GM20431 (cell line): ENCODE measurements at regions not wholly inside any gene's neighbourhood (a gene's known extent, or its start where the extent isn't known, plus 50 kb on each side); places are given as distances from the start of the nearest gene placed in this dataset.
"Not testable (repeated sequence)": the region's sequence is repeated elsewhere in the genome, so short reads cannot be mapped to it uniquely, and the experiment has no call there.

Source experiments
- in situ Hi-C: fragments of 300-500 bp; cut with MseI, MboI; formaldehyde crosslinking; loops from one replicate; pipeline ENCODE4 v1.15.0; 2020; ENCODE audit warnings: low sequenced_read_pairs; ENCODE audit not compliant: unreplicated experiment

DNA sequence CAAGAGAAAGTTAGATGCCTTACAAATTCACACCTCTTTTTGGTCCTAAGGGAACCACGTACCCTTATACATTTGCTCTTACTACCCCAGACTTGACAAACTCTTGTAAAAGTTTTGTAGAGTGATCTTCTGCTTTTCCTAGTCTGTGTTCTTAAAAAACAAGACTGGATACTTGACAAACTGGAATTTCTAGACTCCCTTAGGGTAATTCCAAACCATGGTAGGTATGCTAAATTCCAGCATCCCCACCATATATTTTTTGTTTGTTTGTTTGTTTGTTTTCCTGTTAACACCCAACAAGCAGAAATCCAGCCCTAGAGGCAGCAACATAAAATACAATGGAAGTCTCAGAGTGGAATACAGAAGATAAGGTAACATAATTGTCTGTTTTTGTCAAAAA is 280.7 kb upstream of the NR2F2 start:
- in situ Hi-C loops: no loop called here

DNA sequence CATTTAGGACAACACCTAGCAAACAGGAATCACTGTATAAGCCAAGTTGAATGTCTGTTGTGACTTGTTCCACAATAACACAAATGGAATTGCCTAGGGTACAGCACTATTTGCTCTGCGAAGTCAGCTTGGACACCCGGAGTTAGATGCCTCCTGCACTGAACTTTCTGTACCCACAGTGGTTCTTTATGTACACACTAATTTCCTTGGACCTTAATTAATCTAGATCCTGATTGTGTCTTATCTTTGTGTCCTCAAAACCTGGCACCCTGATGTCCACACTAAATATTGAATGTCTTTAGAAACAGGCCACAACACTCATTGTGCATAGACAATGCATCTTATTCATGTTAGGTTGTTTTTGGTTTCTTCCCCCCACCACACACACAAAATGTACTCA is 278.9 kb upstream of the NR2F2 start:
- in situ Hi-C loops: no loop called here

DNA sequence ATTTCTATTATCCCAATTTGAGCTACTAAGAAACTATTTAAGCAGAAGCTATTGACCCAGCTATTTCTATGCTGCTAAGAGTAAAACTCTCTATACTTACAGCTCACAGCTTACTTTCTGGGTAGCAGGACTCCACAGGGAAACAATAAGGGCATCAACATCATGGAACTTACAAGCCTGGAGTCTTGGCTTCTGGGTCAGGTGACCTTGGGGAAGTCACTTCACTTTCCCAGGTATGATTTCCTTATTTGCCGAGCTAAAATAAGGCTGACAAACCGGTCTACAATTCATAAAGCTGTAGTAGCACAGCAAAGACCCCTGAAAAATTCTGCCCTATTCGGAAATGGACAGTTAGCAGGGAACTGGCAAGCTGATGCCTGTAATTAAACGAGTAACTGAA is 278.3 kb upstream of the NR2F2 start:
- in situ Hi-C loops: no loop called here

DNA sequence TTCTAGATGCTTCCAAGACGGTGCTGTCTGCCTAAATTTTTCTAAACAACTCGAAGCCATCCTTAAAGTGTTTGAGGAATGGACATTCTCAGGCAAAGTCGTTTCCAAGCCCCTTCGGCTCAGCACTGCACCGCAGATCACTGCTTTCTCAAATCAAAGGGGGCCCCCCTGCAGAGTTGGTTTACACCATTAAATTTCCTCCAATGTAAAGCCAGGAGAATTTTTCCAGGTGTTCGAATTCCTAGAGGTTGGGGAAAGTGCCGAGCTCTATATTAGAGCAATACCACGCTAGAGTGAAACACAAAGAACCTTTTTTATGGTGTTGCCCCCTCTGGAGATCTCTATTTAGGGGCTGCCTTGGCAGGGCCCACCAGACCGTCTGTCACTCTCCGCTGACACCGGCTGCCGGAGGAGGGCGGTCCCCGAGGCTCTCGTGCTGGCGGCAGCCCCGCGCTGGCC is 277.9 kb upstream of the NR2F2 start:
- in situ Hi-C loops: no loop called here

DNA sequence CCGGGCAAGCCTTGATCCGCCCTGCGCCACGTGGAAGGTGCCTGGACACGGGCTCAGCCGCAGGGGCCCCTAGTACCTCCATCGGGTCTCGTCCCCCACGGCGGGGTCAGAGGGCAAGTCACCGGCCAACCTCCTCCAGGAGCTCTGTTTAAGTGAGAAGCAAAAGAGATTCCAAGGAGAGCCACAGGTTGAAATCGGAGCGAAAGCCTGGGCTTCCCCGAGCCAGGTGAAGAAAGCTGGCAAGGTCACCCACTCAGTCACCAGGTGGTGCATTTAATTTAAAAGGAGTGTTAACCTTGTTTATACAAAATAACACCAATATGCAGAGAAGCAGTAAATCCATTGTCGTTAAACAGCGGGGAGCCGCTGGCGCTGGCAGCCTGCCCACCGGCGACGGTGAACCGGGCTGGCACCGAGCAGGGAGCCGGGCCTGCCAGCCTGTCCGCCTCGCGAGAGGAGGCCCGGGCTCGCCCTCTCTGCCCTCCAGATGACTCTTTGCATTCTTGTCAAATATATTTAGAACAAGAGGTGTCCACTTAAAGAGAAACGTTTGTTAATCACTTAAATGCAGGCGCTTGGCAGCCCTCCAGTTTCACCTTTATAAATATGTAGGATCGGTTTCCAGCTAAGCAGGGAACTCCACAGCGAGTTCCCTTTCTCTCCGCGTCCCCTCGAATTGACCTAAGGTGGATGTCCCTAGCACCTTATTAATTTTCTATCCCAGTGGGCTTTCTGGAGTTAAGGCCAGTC is 277.3 kb upstream of the NR2F2 start:
- in situ Hi-C loops: no loop called here

DNA sequence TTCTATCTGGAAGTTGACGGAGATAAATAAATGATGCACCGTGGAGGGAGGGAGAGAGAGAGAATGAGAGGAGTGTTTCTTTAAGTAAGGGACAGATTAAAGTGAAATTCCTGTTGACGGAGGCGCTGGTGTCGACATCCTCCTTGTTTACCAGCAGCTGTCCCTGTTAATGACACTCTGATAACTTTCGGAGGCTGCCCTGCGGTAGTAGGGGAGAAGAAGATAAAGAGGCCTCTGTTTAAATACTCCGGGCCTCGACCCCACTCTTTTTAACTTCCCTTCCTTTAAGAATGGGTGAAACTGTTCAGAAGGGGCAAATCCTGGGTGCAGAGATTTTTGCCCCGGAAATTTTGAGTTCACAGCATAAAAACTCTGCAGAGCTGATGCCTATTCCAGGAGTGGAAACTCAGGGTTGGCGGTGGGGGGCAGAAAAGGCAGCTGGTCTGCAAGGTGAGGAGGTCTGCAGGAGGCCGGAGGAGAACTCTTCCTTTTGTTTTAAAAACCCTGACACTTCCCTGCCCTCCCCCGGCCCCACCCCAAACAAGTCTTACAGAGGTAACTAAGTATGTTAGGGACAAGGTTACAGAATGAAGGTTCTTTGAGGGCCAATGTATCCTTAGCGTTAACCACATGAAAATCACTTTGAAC is 276.6 kb upstream of the NR2F2 start:
- in situ Hi-C loops: no loop called here

DNA sequence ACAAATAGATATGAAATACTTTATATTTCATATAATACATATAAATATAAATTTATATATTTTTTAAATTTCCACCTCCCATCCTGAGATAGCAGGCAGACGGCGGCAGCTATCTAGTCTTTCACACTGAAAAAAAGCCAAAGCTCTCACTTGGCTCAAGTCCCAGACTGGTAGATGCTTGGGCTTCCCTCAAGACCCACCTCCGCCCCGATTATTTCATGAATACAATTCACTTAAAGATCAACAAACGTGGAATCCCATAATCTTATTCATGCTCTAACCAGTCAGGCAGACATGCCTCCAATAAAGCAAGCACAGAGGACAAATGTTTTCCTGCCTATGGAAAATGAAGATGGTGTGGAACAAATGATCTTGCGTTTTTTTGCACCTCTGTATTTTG is 275.9 kb upstream of the NR2F2 start:
- in situ Hi-C loops: no loop called here

DNA sequence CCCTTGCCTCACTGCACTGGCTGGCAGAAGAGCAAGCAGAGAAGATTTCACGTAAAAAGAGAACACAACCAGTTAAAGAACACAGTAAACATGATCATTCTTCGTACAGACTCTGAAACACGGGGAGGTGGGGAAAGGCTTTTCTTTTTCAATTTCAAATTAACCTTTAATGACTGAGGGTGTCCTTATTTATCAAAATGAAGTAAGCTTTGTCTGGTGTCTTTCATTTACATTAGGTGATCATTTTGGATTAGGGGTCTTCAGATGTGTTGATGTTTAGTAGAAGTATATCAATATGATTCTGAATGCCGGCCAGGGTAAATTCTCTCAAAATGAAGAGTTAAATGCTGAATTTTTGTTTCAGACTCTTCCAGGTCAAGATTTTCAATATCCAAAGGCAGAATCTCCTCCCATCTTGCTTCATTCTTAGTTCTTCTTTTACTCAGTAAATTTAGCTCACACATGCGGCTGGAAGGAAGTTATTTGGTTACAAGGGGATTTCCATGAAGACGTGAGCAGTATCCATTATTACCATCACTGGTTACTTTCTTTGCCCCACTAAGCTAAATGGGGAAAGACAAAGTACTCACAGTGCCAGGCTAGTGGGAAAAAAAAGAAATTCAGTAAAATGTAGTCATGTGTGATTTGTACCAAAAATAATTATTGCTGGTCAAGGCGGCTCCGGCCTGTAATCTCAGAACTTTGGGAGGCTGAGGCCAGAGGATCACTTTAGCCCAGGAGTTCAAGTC is 272.2 kb upstream of the NR2F2 start:
- in situ Hi-C loops: no loop called here

DNA sequence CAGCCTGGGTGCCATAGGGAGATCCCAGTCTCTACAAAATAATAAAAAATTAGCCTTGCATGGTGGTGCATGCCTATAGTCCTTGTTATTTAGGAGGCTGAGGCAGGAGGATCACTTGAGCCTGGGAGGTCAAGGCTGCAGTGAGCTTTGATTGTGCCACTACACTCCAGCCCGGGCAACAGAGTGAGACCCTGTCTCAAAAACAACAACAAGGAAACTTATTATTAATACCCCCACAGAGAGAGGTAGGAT is 271.7 kb upstream of the NR2F2 start:
- in situ Hi-C loops: not testable (repeated sequence)

DNA sequence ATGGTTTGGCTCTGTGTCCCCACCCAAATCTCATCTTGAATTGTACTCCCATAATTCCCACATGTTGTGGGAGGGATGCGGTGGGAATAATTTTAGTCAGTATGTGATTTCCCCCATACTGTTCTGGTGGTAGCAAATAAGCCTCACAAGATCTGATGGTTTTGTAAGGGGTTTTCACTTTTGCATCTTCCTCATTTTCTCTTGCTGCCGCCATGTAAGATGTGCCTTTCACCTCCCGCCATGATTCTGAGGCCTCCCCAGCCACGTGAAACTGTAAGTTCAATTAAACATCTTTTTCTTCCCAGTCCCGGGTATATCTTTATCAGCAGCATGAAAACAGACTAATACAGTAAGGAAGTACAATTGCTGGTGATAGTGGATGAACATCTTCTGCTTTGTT is 269.9 kb upstream of the NR2F2 start:
- in situ Hi-C loops: not testable (repeated sequence)

DNA sequence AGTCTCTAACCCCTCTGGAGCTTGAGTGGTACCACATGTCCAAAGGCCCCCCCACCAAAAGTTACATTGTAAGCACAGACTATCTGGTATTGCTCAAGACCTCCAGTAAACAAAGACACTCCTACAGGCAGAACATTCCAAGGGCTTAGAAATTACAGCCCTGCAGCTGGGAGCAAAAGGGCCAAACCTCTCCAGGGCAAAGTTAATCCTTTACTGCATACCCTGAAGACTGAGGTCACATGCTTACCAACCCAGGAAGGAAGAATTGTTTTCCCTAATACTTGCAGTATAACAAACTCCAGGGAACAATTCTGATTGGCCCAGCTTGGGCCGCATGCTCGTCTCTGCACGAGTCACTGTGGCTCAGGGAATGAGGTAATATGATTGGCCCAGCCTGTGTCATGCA is 266.1 kb upstream of the NR2F2 start:
- in situ Hi-C loops: no loop called here

DNA sequence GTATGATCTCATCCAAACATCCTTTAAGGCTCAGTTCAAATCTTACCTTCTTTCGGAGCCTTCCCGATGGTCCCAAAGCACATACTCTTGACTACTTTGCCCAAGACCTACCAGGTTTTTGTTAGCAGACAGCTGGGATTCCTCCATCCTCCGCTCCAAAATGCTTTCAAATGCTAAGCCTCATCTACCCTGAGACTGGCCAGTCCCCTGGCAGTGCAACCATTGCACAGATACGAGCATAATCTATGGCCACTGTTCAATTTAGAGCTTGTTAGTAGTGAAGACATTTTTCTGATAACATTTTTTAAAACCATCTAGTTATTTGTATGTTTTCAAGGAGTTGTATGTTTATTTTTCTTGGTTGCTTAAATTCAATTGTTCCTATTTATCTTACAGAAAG is 264.4 kb upstream of the NR2F2 start:
- in situ Hi-C loops: no loop called here

DNA sequence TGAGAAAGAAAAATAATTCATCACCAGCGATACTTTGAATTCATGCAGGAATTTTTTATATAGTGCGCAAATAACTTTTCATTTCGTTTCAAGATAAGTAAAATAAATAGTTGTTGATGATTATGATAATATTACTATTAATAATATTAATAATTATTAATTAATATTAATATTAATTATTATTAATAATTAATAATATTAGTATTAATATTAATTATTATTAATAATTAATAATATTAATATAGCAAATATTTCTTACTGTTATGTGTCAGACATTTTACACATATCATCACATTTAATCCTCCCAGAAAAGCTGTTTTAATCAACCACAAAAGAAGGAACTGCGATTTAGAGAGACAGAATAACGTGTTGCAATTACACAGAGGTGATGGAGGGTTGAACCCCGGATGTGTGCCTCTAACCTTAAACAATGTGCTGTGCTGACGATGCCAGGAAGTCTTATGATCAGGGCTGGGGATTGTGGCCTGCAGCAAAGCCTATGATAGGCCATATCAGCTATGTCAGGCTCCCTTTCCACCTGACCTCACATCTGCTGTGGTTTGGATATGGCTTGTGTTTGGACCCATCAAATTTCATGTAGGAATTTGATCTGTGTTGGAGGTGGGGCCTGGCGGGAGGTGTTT is 263.5 kb upstream of the NR2F2 start:
- in situ Hi-C loops: no loop called here

DNA sequence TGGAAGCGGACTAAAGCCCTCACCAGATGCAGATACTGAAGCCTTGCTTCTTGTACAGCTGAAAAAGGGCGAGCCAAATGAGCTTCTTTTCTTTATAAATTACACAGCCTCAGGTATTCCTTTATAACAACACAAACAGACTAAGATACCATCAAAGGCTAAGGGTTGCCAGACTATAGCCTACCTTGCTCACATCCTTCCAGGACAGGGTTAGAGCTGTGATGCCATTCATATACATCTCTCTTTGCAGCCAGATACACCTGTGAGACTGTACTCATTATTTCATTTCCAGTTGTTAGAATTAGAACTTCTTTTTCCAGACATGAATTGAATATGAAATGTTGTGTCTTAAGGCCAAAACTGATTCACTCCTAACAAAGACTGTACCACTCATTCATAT is 262.8 kb upstream of the NR2F2 start:
- in situ Hi-C loops: no loop called here

DNA sequence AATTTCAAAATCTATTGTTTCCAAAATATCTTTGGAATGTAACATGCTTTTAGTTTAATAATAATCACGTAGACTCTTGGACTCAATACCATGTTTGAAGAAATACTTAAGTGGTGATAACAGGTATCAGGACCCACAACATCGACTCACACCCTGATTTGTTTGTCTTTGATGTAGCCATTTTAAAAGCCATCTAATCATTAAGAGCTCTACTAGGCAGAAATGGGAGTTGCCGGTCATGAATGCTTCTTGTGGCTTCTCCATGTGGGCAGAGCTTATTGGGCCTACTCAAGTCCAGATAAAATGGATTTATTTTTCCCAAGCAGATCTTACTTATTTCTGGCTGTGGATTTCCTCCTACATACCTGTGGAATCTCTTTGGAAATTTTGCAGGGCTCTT is 261.6 kb upstream of the NR2F2 start:
- in situ Hi-C loops: no loop called here

DNA sequence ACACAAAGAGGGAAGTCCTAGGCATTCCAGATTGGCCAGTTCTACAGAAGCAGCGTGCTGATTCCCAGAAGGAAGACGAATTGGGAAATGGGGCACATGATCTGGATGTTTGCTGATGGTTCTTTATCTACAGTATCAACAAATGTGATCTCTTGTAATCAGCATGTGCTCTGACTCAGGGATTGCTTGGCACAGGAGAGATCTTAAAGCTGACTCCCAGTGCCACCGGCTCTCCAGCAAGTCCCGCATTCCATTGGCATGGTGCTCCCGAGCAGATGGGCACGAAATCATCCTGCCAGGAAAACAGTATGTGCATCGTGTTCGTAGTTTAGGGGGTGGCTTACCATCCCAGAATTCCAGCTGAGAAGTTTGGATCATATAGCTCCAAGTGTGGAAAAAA is 259.9 kb upstream of the NR2F2 start:
- in situ Hi-C loops: no loop called here

DNA sequence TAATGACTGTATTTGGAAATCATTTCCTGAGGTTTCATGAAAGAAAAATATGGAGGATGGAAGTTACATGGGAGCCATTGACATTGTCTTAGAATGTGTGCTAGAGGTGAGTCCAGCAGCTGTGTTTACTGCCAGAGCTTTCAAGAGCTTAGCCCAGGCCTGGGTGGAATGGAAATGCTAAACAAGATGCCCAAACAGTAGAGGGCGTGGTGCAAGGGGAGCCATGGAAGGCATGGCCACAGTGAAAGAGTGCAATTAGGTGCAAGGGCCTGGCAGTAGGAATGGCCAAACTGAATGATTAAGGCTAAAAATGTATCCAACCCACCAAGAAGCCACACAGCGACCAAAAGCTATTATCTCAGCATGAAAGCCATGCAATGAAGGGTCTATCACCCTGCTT is 257.7 kb upstream of the NR2F2 start:
- in situ Hi-C loops: no loop called here

DNA sequence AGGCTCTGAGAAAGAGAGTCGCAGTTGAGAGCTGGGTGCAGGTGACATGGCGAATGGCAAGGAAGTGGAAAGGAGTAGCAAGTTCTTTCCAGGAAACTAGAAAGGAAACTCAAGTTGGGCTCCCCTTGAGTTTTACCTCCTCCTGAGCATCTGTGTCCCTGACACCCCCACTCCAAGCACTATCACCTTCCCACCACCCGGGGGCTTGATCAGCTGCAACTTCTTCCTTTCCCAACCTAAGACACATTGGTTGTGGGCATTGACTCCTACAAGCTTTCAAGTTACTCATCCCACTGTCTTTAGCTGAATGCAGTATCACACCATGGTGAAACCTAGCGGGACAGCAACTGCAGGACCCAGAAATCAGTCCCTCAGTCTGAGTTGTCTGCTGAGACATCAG is 256.6 kb upstream of the NR2F2 start:
- in situ Hi-C loops: no loop called here

DNA sequence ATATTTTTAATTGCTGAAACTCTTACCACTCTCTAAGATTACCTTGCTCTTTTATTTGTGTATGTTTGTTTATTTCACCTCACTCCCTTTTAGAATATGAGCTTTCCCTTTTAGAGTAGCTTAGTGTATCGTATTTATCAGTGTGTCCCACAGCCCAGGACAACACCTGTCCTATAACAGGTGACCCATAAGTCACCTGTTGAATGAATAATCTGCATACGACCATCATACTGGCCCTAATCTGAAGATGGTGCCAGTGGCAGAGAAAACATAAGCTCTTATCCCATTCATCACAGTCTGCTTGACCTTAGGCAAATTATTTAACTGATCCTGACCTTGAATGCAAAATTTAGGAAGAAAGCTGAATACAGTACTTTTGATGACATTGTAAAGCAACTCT is 254.6 kb upstream of the NR2F2 start:
- in situ Hi-C loops: no loop called here

DNA sequence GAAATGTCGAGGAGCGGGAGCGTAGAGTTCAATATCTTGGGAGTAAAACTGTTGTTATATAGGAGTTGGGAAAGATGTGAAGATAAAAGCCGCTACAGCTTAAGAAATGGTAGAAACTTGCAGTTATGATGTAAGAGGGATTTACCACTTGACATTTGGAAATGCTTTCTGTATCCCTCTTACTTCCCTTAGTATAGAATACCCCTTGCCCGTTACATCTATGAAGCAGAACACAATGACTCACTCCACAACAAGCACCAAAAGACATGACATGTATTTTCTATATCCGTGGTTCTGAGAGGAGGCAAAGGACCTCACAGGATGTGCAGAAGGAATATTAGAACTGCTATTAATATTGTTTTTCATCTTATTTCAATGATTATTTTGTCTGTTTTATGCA is 254.2 kb upstream of the NR2F2 start:
- in situ Hi-C loops: no loop called here

DNA sequence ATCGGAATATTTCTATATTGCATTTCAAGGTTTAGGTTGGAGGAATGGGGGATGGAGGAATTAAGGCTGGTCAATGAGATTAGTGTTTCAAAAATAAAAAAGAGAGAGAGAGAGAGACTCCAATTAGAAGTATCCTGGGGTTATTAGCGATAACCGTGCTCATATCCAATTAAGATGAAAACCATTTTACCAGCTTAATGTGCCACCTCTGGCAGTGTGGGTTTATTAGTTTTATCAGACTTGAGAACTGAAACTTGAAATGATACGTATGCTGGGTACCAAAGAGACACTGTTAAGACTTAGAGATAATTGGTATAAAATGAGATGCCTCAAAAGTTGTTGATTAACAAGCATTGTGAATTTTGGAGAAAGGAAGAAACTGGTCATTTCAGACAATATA is 251.5 kb upstream of the NR2F2 start:
- in situ Hi-C loops: no loop called here
